ENCODE measurements at regions not wholly inside any gene's neighbourhood (a gene's known extent, or its start where the extent isn't known, plus 50 kb on each side); places are given as distances from the start of the nearest gene placed in this dataset.

- Histone ChIP-seq H3K4me3 (no peak overlapping the region), H3K4me1 (peaks cover 0 to 5% of the 10 kb centered on the region in 2 donors), H3K27ac (no peak overlapping the region), H3K9me3 (no peaks in the 10 kb centered on the region), H3K27me3 (peaks cover 0 to 83% of the 10 kb centered on the region in 2 donors), H3K36me3 (no peaks in the 10 kb centered on the region)
- DNase-seq (no peak), ATAC-seq (no peak)
- TF ChIP-seq, protein P1, sequence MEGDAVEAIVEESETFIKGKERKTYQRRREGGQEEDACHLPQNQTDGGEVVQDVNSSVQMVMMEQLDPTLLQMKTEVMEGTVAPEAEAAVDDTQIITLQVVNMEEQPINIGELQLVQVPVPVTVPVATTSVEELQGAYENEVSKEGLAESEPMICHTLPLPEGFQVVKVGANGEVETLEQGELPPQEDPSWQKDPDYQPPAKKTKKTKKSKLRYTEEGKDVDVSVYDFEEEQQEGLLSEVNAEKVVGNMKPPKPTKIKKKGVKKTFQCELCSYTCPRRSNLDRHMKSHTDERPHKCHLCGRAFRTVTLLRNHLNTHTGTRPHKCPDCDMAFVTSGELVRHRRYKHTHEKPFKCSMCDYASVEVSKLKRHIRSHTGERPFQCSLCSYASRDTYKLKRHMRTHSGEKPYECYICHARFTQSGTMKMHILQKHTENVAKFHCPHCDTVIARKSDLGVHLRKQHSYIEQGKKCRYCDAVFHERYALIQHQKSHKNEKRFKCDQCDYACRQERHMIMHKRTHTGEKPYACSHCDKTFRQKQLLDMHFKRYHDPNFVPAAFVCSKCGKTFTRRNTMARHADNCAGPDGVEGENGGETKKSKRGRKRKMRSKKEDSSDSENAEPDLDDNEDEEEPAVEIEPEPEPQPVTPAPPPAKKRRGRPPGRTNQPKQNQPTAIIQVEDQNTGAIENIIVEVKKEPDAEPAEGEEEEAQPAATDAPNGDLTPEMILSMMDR (IDR thresholded peaks at IDR 0.05): no peak
- intact Hi-C loops (cut with DNase I): no loop called here
Measured at GRCh38 chr16:86991679-86992078, 325.5 kb downstream of the C16orf95 start.

DNA sequence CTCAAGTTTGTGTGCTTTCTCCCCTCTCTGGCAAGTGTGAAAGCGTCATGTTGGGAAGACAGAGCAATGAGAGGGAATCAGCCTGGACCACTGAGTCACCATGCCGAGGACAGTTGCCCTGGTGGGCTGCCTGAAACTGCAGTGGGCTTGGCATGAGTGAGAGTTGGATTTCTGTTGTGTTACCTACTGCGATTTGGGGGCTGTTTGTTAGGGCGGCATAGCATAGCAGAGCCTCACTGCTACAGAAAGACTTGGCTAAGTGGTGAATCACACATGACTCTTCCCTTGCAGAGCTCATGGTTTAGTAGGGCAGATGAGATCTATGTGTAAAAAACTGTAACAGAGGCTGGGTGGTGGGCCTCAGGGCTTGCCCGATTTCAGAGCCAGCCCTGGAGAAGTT is 324.6 kb downstream of the C16orf95 start:
- H3K4me1 ChIP-seq: peaks cover 0 to 5% of the 10 kb centered on the region in 2 donors
- H3K27ac ChIP-seq: peak overlapping the region in 1 of 2 donors; percentile 24
- H3K9me3 ChIP-seq: no peaks in the 10 kb centered on the region
- intact Hi-C loops (cut with DNase I): no loop called here
- H3K27me3 ChIP-seq: peaks cover 0 to 92% of the 10 kb centered on the region in 2 donors
- ATAC-seq (no peak), DNase-seq (peak in 1 of 4 donors; percentile 5)
- H3K4me3 ChIP-seq: no peak overlapping the region
- H3K36me3 ChIP-seq: no peaks in the 10 kb centered on the region
- TF ChIP-seq, protein P1 (IDR thresholded peaks at IDR 0.05): no peak

DNA sequence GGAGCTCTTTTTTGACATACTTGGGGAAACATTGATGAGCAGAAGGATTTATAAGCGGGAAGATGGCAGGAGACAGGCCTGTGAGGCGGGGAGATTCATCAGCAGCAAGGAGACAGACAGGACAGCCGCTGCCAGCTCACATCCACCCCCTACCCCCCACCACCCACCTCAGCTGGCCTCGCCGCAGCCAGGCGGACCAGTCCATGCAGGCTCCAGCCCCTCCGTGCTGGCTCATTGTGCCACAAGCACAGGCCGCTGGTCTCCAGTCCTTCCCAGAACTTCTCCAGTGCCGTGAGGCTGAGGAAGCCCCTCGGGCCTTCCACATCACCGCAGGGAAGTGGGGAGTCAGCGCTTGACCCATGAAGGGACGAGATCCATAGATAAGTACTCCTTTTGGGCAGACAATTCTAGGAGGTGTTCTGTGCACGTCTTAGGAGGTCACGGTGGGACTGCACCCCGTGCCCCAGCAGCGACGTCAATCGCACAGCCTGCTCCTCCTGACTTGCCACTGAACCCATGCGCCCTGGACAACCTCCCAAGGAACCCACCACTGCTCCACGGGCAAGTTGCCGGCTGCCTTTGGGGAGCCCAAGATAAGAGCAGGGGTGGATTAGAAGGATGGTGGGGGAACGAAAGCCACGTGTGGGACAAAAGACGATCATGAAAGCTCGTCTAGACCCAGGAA is 323.6 kb downstream of the C16orf95 start:
- intact Hi-C loops (cut with DNase I): no loop called here
- TF ChIP-seq, protein P1 (IDR thresholded peaks at IDR 0.05): no peak
- no peak for ATAC-seq
- Histone ChIP-seq H3K27ac (peak overlapping the region in 1 of 2 donors; percentile 24), H3K4me3 (no peak overlapping the region), H3K9me3 (no peaks in the 10 kb centered on the region), H3K27me3 (peaks cover 0 to 85% of the 10 kb centered on the region in 2 donors), H3K4me1 (peaks cover 0 to 5% of the 10 kb centered on the region in 2 donors), H3K36me3 (no peaks in the 10 kb centered on the region)
- no peak for DNase-seq

- Histone ChIP-seq H3K27me3 (peaks cover 0 to 79% of the 10 kb centered on the region in 2 donors), H3K9me3 (no peaks in the 10 kb centered on the region), H3K4me3 (no peak overlapping the region), H3K36me3 (no peaks in the 10 kb centered on the region), H3K4me1 (peaks cover 0 to 5% of the 10 kb centered on the region in 2 donors), H3K27ac (peak overlapping the region in 1 of 2 donors; percentile 24)
- intact Hi-C loops (cut with DNase I): no loop called here
- TF ChIP-seq, protein P1 (IDR thresholded peaks at IDR 0.05): no peak
- ATAC-seq (no peak), DNase-seq (no peak)
Measured at GRCh38 chr16:86994215-86994614, 323.0 kb downstream of the C16orf95 start.

DNA sequence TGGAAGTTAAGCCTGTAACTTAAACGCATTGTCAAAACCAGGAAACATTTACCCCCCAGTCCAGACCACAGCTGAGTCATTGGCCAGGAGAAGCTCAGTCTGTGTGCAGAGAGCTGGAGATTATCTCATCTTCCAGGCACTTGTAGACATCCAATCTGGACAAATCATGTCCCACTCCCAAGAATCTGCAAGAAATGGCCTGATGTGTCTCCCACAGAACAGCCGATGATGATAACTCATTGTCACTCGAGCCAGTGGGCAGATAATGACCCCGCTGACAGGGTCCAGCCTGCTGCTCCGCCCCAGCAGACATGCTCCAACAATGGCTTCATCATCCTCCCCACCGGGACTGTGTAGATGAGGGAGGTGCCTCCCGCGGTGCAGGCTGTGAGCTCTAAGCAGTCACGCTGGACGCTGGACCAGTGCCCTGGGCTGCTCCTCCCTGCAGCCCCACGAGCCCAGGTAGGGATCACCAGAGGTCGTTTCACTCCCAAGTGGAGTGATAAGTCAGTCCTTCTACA is 322.5 kb downstream of the C16orf95 start:
- Histone ChIP-seq H3K4me1 (peaks cover 0 to 5% of the 10 kb centered on the region in 2 donors), H3K4me3 (no peak overlapping the region), H3K27me3 (peaks cover 0 to 77% of the 10 kb centered on the region in 2 donors), H3K36me3 (no peaks in the 10 kb centered on the region), H3K9me3 (no peaks in the 10 kb centered on the region), H3K27ac (peak overlapping the region in 1 of 2 donors; percentile 24)
- ATAC-seq: peak; percentile 66
- DNase-seq: no peak
- TF ChIP-seq, protein P1 (IDR thresholded peaks at IDR 0.05): no peak
- intact Hi-C loops (cut with DNase I): no loop called here
